Fibroblast of lung (primary cell): ENCODE measurements at regions not wholly inside any gene's neighbourhood (a gene's known extent, or its start where the extent isn't known, plus 50 kb on each side); places are given as distances from the start of the nearest gene placed in this dataset.

Source experiments
- DNase-seq, 2 donors: peaks; one replicate each; pipeline versions ENCODE4 v3.0.0 to v3.0.0-alpha.2; 2010; ENCODE audit warnings: low read depth in 2 of 2
- H2AFZ ChIP-seq: 2 replicates; pipeline ENCODE4 v1.5.1; 2012; ENCODE audit warnings: low read length, control low read depth, inconsistent platforms
- H3K27ac ChIP-seq: 2 replicates; pipeline ENCODE4 v1.5.1; 2011; ENCODE audit warnings: low read length, control low read depth; ENCODE audit not compliant: insufficient read depth
- H3K27me3 ChIP-seq: 2 replicates; pipeline ENCODE4 v1.5.1; 2011; ENCODE audit warnings: mild to moderate bottlenecking, low read length; ENCODE audit not compliant: control insufficient read depth, insufficient read depth
- H3K36me3 ChIP-seq: 2 replicates; pipeline ENCODE4 v1.5.1; 2011; ENCODE audit warnings: low read length; ENCODE audit not compliant: control insufficient read depth, insufficient read depth
- H3K4me1 ChIP-seq: 2 replicates; pipeline ENCODE4 v1.5.1; 2011; ENCODE audit warnings: low read length; ENCODE audit not compliant: control insufficient read depth, insufficient read depth; ENCODE audit errors: extremely low read depth
- H3K4me2 ChIP-seq: 2 replicates; pipeline ENCODE4 v1.5.1; 2011; ENCODE audit warnings: low read length, control low read depth; ENCODE audit not compliant: insufficient read depth; ENCODE audit errors: extremely low read depth
- H3K4me3 ChIP-seq, 4 experiments: fragments of 200-600 bp in 1 of 4; sonication (generic) in 1 of 4; replicated peaks in 1 of 4; 2 replicates each; pipeline ENCODE4 v1.5.1; 2011 to 2016; ENCODE audit warnings: low read length in 4 of 4, low read depth in 3 of 4, mild to moderate bottlenecking in 3 of 4, control low read depth in 2 of 4, inconsistent platforms in 1 of 4, mixed read lengths in 1 of 4; ENCODE audit not compliant: insufficient read depth in 1 of 4; ENCODE audit errors: control extremely low read depth in 1 of 4
- H3K79me2 ChIP-seq: 2 replicates; pipeline ENCODE4 v1.5.1; 2012; ENCODE audit warnings: mild to moderate bottlenecking, low read length, inconsistent platforms; ENCODE audit not compliant: control insufficient read depth, insufficient read depth
- H3K9ac ChIP-seq: 2 replicates; pipeline ENCODE4 v1.5.1; 2011; ENCODE audit warnings: mild to moderate bottlenecking, low read length, control low read depth; ENCODE audit not compliant: insufficient read depth
- H3K9me3 ChIP-seq: 2 replicates; pipeline ENCODE4 v1.5.1; 2012; ENCODE audit warnings: low read depth, low read length; ENCODE audit not compliant: control insufficient read depth, insufficient read depth
- H4K20me1 ChIP-seq: 2 replicates; pipeline ENCODE4 v1.5.1; 2011; ENCODE audit warnings: low read length; ENCODE audit not compliant: control insufficient read depth, insufficient read depth; ENCODE audit errors: extremely low read depth
- EZH2 ChIP-seq: IDR thresholded peaks from 2 replicates; pipeline ENCODE4 v1.5.1; 2012; ENCODE audit warnings: low read length, control low read depth, mild to moderate bottlenecking; ENCODE audit errors: missing control alignments
- TF ChIP-seq, protein P1 (sequence below), 2 donors: IDR thresholded peaks in 1 of 2; conservative IDR thresholded peaks in 1 of 2; 1 replicate in 1 of 2; 2 replicates in 1 of 2; pipeline ENCODE4 v1.5.1; 2011 to 2012; ENCODE audit warnings: low read length in 2 of 2, control low read depth in 1 of 2, inconsistent platforms in 1 of 2, low read depth in 1 of 2, mild to moderate bottlenecking in 1 of 2

DNA sequence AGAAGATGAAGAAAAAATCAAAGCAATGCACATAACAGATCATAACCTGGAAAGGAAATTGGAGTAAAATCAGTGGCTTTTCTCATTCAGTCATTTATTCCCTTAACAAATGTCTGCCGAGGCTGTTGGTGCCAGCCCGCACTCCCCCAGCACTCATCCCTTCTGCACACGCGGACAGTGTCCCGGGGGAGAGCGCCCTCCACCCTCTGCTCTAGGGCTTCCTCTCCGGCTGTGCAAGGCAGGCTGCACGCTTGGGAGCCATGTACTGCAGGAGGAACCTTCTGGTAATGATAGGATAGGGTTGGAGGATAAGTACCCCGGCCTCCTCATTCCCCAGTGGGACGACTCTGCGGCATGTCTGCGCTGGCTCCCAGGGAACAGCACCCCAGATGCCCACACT is 134.5 kb downstream of the PAX1 start:
- Histone ChIP-seq H3K27ac (no peak overlapping the region), H2AFZ (no peak overlapping the region), H3K79me2 (no peaks in the 10 kb centered on the region), H3K4me2 (no peak overlapping the region), H3K27me3 (no peaks in the 10 kb centered on the region), H3K9ac (no peak overlapping the region), H3K9me3 (no peaks in the 10 kb centered on the region), H3K4me1 (no peaks in the 10 kb centered on the region), H4K20me1 (no peaks in the 10 kb centered on the region), H3K36me3 (no peaks in the 10 kb centered on the region), H3K4me3 (no peak overlapping the region)
- DNase-seq: no peak
- no peak for TF ChIP-seq EZH2
- TF ChIP-seq, protein P1, sequence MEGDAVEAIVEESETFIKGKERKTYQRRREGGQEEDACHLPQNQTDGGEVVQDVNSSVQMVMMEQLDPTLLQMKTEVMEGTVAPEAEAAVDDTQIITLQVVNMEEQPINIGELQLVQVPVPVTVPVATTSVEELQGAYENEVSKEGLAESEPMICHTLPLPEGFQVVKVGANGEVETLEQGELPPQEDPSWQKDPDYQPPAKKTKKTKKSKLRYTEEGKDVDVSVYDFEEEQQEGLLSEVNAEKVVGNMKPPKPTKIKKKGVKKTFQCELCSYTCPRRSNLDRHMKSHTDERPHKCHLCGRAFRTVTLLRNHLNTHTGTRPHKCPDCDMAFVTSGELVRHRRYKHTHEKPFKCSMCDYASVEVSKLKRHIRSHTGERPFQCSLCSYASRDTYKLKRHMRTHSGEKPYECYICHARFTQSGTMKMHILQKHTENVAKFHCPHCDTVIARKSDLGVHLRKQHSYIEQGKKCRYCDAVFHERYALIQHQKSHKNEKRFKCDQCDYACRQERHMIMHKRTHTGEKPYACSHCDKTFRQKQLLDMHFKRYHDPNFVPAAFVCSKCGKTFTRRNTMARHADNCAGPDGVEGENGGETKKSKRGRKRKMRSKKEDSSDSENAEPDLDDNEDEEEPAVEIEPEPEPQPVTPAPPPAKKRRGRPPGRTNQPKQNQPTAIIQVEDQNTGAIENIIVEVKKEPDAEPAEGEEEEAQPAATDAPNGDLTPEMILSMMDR (conservative IDR thresholded peaks at IDR 0.05 in 1 of 2, IDR thresholded peaks at IDR 0.05 in 1 of 2; ENCODE audit: low read depth in 1 of 2, low read length in 2 of 2): no peak

DNA sequence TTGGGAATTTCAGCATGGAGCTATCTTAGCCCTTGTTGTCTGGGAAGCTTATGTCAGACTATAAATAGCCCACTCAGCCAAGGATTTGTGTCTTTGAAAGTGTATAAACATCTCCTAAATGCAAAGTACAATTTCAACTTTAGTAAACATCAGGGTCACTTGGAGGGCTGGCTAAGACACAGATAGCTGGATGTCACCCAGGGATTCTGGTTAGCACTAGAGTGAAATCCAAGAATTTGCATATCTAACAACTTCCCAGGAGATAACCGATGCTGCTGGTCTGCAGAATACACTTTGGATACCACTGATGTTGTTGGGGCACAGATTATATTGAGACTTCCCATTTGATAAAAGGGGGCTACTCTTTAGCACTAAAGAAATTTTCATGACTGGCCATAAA is 130.9 kb downstream of the PAX1 start:
- Histone ChIP-seq H3K79me2 (no peaks in the 10 kb centered on the region), H3K4me2 (no peak overlapping the region), H3K9me3 (no peaks in the 10 kb centered on the region), H2AFZ (no peak overlapping the region), H3K36me3 (no peaks in the 10 kb centered on the region), H3K27me3 (no peaks in the 10 kb centered on the region), H3K4me3 (no peak overlapping the region), H3K27ac (no peak overlapping the region), H3K4me1 (no peaks in the 10 kb centered on the region), H3K9ac (no peak overlapping the region), H4K20me1 (no peaks in the 10 kb centered on the region)
- no peak for DNase-seq
- TF ChIP-seq EZH2: no peak
- TF ChIP-seq, protein P1 (conservative IDR thresholded peaks at IDR 0.05 in 1 of 2, IDR thresholded peaks at IDR 0.05 in 1 of 2; ENCODE audit: low read depth in 1 of 2, low read length in 2 of 2): no peak

DNA sequence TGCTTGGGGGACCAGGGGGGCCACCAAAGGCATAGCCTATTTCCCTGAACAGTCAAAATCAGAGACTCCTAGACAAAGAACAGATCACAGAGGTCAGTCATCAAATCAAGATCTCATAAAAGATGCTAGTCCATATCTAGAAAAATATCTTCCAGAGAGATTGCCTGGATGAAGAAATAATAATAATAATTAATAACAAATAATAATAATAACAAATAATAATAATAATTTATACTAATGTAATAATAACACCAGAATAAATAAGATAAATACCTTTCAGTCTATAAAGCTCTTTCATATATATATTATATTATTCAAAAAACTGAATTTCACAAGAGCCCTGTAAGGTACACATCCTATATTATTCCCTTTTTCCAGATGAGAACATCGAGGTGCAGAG is 129.6 kb downstream of the PAX1 start:
- no peaks in the 10 kb centered on the region for H4K20me1 ChIP-seq
- H3K4me2 ChIP-seq: no peak overlapping the region

More for the DNA sequence above, 129.6 kb downstream of the PAX1 start:
- Histone ChIP-seq H3K9me3 (no peaks in the 10 kb centered on the region), H3K27me3 (no peaks in the 10 kb centered on the region), H3K36me3 (no peaks in the 10 kb centered on the region), H3K9ac (no peak overlapping the region), H2AFZ (no peak overlapping the region), H3K79me2 (no peaks in the 10 kb centered on the region), H3K4me3 (no peak overlapping the region), H3K4me1 (no peaks in the 10 kb centered on the region), H3K27ac (no peak overlapping the region)
- TF ChIP-seq, protein P1 (conservative IDR thresholded peaks at IDR 0.05 in 1 of 2, IDR thresholded peaks at IDR 0.05 in 1 of 2; ENCODE audit: low read depth in 1 of 2, low read length in 2 of 2): no peak
- no peak for TF ChIP-seq EZH2
- no peak for DNase-seq
